Neural cell (in vitro differentiated cells): ENCODE measurements at regions not wholly inside any gene's neighbourhood (a gene's known extent, or its start where the extent isn't known, plus 50 kb on each side); places are given as distances from the start of the nearest gene placed in this dataset.
A peak's percentile ranks its signal among the peaks of the same experiment; 100 is the strongest.

Experiments used
- H2AFZ ChIP-seq: fragments of 200-600, 300-800 bp; sonication (generic), shearing (Covaris generic); 2 replicates; pipeline ENCODE4 v1.6.0; 2014; ENCODE audit warnings: low read depth, mild to moderate bottlenecking, antibody characterized with exemption, low read length, moderate library complexity
- H3F3A ChIP-seq: fragments of 200-600 bp; shearing (Covaris generic); 2 replicates; pipeline ENCODE4 v1.6.1; 2016; ENCODE audit warnings: mild to moderate bottlenecking, moderate library complexity, mixed read lengths, antibody characterized with exemption, low read length; ENCODE audit not compliant: insufficient read depth, poor library complexity, severe bottlenecking
- H3K27ac ChIP-seq: fragments of 200-600, 300-800 bp; sonication (generic), shearing (Covaris generic); 2 replicates; pipeline ENCODE4 v1.5.1; 2014; ENCODE audit warnings: mild to moderate bottlenecking, low read length, moderate library complexity
- H3K27me3 ChIP-seq: fragments of 300-800, 200-600 bp; sonication (generic), shearing (Covaris generic); 2 replicates; pipeline ENCODE4 v1.6.0; 2014; ENCODE audit warnings: mild to moderate bottlenecking, low read depth, low read length, moderate library complexity; ENCODE audit not compliant: insufficient read depth
- H3K36me3 ChIP-seq: fragments of 300-800, 200-600 bp; sonication (generic), shearing (Covaris generic); 2 replicates; pipeline ENCODE4 v1.5.1; 2014; ENCODE audit warnings: mild to moderate bottlenecking, antibody characterized with exemption, low read length, moderate library complexity; ENCODE audit not compliant: insufficient read depth
- H3K4me2 ChIP-seq: fragments of 300-800, 200-600 bp; sonication (generic), shearing (Covaris generic); 2 replicates; pipeline ENCODE4 v1.6.0; 2014; ENCODE audit warnings: mild to moderate bottlenecking, low read length
- H3K4me3 ChIP-seq: fragments of 300-800, 200-600 bp; sonication (generic), shearing (Covaris generic); 2 replicates; pipeline ENCODE4 v1.5.1; 2014; ENCODE audit warnings: mild to moderate bottlenecking, low read length, moderate library complexity
- H3K79me2 ChIP-seq: fragments of 200-600 bp; shearing (Covaris generic); replicated peaks from 2 replicates; pipeline ENCODE4 v1.6.0; 2014; ENCODE audit warnings: mild to moderate bottlenecking, low read length, moderate library complexity; ENCODE audit not compliant: insufficient read depth
- H3K9ac ChIP-seq: fragments of 300-800, 200-600 bp; sonication (generic), shearing (Covaris generic); 2 replicates; pipeline ENCODE4 v1.6.1; 2016; ENCODE audit warnings: mild to moderate bottlenecking, low read length, mixed read lengths
- H3K9me2 ChIP-seq: fragments of 200-600 bp; shearing (Covaris generic); 2 replicates; pipeline ENCODE4 v1.6.1; 2016; ENCODE audit warnings: mild to moderate bottlenecking, low read length, mixed read lengths; ENCODE audit not compliant: insufficient read depth
- H3K9me3 ChIP-seq: fragments of 200-600, 300-800 bp; sonication (generic), shearing (Covaris generic); 2 replicates; pipeline ENCODE4 v1.6.1; 2016; ENCODE audit warnings: mild to moderate bottlenecking, mixed run types, low read length, moderate library complexity, mixed read lengths
- H4K20me1 ChIP-seq: fragments of 200-600 bp; shearing (Covaris generic); 2 replicates; pipeline ENCODE4 v1.6.1; 2016; ENCODE audit warnings: mild to moderate bottlenecking, mixed run types; ENCODE audit not compliant: insufficient read depth
- EP300 ChIP-seq: fragments of 450-650 bp; conservative IDR thresholded peaks from 2 replicates; pipeline ENCODE4 v1.6.1; 2014; ENCODE audit warnings: antibody characterized with exemption, mild to moderate bottlenecking, moderate library complexity; ENCODE audit not compliant: poor library complexity, severe bottlenecking
- EZH2 ChIP-seq: fragments of 200-600, 300-800 bp; shearing (Covaris generic), sonication (generic); IDR thresholded peaks from 2 replicates; pipeline ENCODE4 v1.6.1; 2014; ENCODE audit warnings: antibody characterized with exemption, low read length, borderline replicate concordance, mild to moderate bottlenecking; ENCODE audit not compliant: insufficient read depth, poor library complexity, severe bottlenecking
- MXI1 ChIP-seq: fragments of 450-650 bp; conservative IDR thresholded peaks from 2 replicates; pipeline ENCODE4 v1.6.1; 2014; ENCODE audit warnings: antibody characterized with exemption, mild to moderate bottlenecking; ENCODE audit not compliant: poor library complexity, severe bottlenecking
- POLR2AphosphoS5 ChIP-seq: IDR thresholded peaks from 2 replicates; pipeline ENCODE4 v1.6.1; 2012
- RAD21 ChIP-seq: fragments of 450-650 bp; conservative IDR thresholded peaks from 2 replicates; pipeline ENCODE4 v1.6.1; 2014; ENCODE audit warnings: antibody characterized with exemption, mild to moderate bottlenecking, moderate library complexity
- SMC3 ChIP-seq: fragments of 450-650 bp; conservative IDR thresholded peaks from 2 replicates; pipeline ENCODE4 v1.6.1; 2014; ENCODE audit warnings: antibody characterized with exemption, mild to moderate bottlenecking, moderate library complexity; ENCODE audit not compliant: poor library complexity
- TAF1 ChIP-seq: IDR thresholded peaks from 2 replicates; pipeline ENCODE4 v1.6.1; 2012; ENCODE audit warnings: low read depth
- TF ChIP-seq, protein P1 (sequence below): fragments of 450-650 bp; IDR thresholded peaks from 2 replicates; pipeline ENCODE4 v1.5.1; 2014; ENCODE audit warnings: antibody characterized with exemption, mild to moderate bottlenecking, moderate library complexity; ENCODE audit not compliant: poor library complexity, severe bottlenecking
- TF ChIP-seq, protein P2 (sequence below): IDR thresholded peaks from 2 replicates; pipeline ENCODE4 v1.6.1; 2012; ENCODE audit warnings: borderline replicate concordance

DNA sequence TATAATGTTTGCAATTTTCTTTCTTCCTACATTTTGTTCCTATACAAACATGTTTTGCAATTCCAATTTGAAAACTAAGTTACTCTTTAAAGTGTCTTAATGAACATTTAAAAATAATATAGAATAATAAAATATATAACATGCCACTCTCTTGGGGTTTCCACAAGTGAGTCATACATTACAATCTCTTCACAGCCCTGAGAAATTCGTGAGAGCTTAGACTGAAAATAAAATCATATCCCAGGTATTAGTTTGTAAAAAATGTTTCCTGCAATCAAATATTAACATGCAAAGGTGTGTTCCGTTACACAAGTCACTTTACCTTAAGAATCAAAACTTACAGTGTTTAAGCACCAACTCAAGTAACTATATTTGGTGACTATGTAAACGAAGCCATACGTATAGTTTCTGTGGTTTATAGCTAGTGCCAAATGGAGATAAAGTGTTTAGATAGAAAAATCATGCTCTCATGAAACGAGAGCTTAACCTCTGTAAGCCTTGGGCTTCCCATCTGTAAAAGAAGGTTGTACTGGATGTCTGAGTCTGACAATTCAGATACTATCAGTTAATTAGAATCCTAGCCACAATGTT is 253.6 kb upstream of the ANO3 start:
- Histone ChIP-seq H3K4me2 (no peak overlapping the region), H3K9me2 (no peaks in the 10 kb centered on the region), H2AFZ (no peak overlapping the region), H3K79me2 (no peaks in the 10 kb centered on the region), H3K9ac (no peak overlapping the region), H3K4me3 (no peak overlapping the region), H3F3A (no peaks in the 10 kb centered on the region), H3K9me3 (no peaks in the 10 kb centered on the region), H3K36me3 (no peaks in the 10 kb centered on the region), H4K20me1 (no peaks in the 10 kb centered on the region), H3K27ac (no peak overlapping the region), H3K27me3 (no peaks in the 10 kb centered on the region)
- TF ChIP-seq RAD21: no peak
- TF ChIP-seq, protein P1, sequence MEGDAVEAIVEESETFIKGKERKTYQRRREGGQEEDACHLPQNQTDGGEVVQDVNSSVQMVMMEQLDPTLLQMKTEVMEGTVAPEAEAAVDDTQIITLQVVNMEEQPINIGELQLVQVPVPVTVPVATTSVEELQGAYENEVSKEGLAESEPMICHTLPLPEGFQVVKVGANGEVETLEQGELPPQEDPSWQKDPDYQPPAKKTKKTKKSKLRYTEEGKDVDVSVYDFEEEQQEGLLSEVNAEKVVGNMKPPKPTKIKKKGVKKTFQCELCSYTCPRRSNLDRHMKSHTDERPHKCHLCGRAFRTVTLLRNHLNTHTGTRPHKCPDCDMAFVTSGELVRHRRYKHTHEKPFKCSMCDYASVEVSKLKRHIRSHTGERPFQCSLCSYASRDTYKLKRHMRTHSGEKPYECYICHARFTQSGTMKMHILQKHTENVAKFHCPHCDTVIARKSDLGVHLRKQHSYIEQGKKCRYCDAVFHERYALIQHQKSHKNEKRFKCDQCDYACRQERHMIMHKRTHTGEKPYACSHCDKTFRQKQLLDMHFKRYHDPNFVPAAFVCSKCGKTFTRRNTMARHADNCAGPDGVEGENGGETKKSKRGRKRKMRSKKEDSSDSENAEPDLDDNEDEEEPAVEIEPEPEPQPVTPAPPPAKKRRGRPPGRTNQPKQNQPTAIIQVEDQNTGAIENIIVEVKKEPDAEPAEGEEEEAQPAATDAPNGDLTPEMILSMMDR: no peak
- TF ChIP-seq SMC3: no peak
- TF ChIP-seq POLR2AphosphoS5: no peak
- TF ChIP-seq TAF1: no peak
- no peak for TF ChIP-seq EZH2
- no peak for TF ChIP-seq MXI1
- TF ChIP-seq, protein P2, sequence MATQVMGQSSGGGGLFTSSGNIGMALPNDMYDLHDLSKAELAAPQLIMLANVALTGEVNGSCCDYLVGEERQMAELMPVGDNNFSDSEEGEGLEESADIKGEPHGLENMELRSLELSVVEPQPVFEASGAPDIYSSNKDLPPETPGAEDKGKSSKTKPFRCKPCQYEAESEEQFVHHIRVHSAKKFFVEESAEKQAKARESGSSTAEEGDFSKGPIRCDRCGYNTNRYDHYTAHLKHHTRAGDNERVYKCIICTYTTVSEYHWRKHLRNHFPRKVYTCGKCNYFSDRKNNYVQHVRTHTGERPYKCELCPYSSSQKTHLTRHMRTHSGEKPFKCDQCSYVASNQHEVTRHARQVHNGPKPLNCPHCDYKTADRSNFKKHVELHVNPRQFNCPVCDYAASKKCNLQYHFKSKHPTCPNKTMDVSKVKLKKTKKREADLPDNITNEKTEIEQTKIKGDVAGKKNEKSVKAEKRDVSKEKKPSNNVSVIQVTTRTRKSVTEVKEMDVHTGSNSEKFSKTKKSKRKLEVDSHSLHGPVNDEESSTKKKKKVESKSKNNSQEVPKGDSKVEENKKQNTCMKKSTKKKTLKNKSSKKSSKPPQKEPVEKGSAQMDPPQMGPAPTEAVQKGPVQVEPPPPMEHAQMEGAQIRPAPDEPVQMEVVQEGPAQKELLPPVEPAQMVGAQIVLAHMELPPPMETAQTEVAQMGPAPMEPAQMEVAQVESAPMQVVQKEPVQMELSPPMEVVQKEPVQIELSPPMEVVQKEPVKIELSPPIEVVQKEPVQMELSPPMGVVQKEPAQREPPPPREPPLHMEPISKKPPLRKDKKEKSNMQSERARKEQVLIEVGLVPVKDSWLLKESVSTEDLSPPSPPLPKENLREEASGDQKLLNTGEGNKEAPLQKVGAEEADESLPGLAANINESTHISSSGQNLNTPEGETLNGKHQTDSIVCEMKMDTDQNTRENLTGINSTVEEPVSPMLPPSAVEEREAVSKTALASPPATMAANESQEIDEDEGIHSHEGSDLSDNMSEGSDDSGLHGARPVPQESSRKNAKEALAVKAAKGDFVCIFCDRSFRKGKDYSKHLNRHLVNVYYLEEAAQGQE: no peak
- TF ChIP-seq EP300: no peak

DNA sequence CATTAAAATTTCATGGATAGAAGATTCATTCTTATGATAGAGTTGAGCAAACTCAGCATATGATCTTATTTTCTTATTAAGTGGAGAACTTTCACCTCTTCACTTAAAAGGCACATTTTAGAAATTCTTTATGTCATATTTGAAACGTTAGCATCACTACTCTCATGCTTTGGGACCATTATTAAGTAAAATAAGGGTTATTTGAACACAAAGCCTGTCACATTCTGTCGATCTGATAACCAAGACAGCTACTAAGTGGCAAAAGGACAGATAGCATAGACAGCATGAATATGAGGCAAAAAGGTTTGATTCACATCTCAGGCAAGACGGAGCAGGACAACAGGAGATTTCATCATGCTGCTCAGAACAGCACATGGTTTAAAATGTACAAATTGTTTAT is 247.6 kb upstream of the ANO3 start:
- TF ChIP-seq POLR2AphosphoS5 (peak; percentile 50), MXI1 (no peak), EP300 (peak; percentile 91)
- TF ChIP-seq, protein P2: peak; percentile 51
- H3F3A ChIP-seq: peaks cover 9% of the 10 kb centered on the region
- no peaks in the 10 kb centered on the region for H3K9me2 ChIP-seq
- H2AFZ ChIP-seq: no peak overlapping the region
- no peaks in the 10 kb centered on the region for H3K36me3 ChIP-seq
- no peak overlapping the region for H3K4me2 ChIP-seq
- H4K20me1 ChIP-seq: no peaks in the 10 kb centered on the region
- peak overlapping the region; percentile 26 for H3K9ac ChIP-seq
- H3K9me3 ChIP-seq: no peaks in the 10 kb centered on the region
- H3K79me2 ChIP-seq: no peaks in the 10 kb centered on the region
- H3K27me3 ChIP-seq: no peaks in the 10 kb centered on the region
- peak overlapping the region; percentile 16 for H3K4me3 ChIP-seq
- peak overlapping the region; percentile 82 for H3K27ac ChIP-seq
